CD1c-positive myeloid dendritic cell (primary cell): ENCODE measurements at regions not wholly inside any gene's neighbourhood (a gene's known extent, or its start where the extent isn't known, plus 50 kb on each side); places are given as distances from the start of the nearest gene placed in this dataset.
"Not testable (repeated sequence)": the region's sequence is repeated elsewhere in the genome, so short reads cannot be mapped to it uniquely, and the experiment has no call there.

Experiments
- DNase-seq: peaks from one replicate; pipeline ENCODE4 v3.0.0-alpha.2; 2016; ENCODE audit errors: extremely low spot score

GRCh38 chr6:84353459-84354423 lies 126.3 kb upstream of the CEP162 start:
- DNase-seq, result no peak

GRCh38 chr6:84350397-84350796 lies 123.0 kb upstream of the CEP162 start:
- no peak for DNase-seq

- DNase-seq, result no peak
Measured at GRCh38 chr6:84349542-84349941, 122.1 kb upstream of the CEP162 start.

- no peak for DNase-seq
Measured at GRCh38 chr6:84348801-84349200, 121.4 kb upstream of the CEP162 start.

- no peak for DNase-seq
Measured at GRCh38 chr6:84346372-84346771, 118.9 kb upstream of the CEP162 start.

- DNase-seq, result no peak
Measured at GRCh38 chr6:84344005-84344404, 116.6 kb upstream of the CEP162 start.

GRCh38 chr6:84340422-84340821 lies 113.0 kb upstream of the CEP162 start:
- DNase-seq, result no peak

- DNase-seq, result no peak
Measured at GRCh38 chr6:84333842-84334241, 106.4 kb upstream of the CEP162 start.

GRCh38 chr6:84332139-84333034 lies 104.9 kb upstream of the CEP162 start:
- DNase-seq, result no peak

GRCh38 chr6:84330325-84330724 lies 102.9 kb upstream of the CEP162 start:
- no peak for DNase-seq

GRCh38 chr6:84329516-84329915 lies 102.1 kb upstream of the CEP162 start:
- no peak for DNase-seq

GRCh38 chr6:84329077-84329476 lies 101.6 kb upstream of the CEP162 start:
- DNase-seq, result no peak

GRCh38 chr6:84317463-84317862 lies 90.0 kb upstream of the CEP162 start:
- no peak for DNase-seq

- no peak for DNase-seq
Measured at GRCh38 chr6:84314377-84314898, 87.0 kb upstream of the CEP162 start.

- no peak for DNase-seq
Measured at GRCh38 chr6:84309336-84309735, 81.9 kb upstream of the CEP162 start.

- DNase-seq, result no peak
Measured at GRCh38 chr6:84304881-84305280, 77.4 kb upstream of the CEP162 start.

GRCh38 chr6:84291033-84291432 lies 63.6 kb upstream of the CEP162 start:
- not testable (repeated sequence) for DNase-seq

GRCh38 chr6:84284428-84285049 lies 57.1 kb upstream of the CEP162 start:
- no peak for DNase-seq

GRCh38 chr6:84282550-84282949 lies 55.1 kb upstream of the CEP162 start:
- DNase-seq, result no peak

GRCh38 chr6:84280639-84281038 lies 53.2 kb upstream of the CEP162 start:
- no peak for DNase-seq

GRCh38 chr6:84280030-84280429 lies 52.6 kb upstream of the CEP162 start:
- DNase-seq, result no peak
